Suppressor macrophage treated with lipopolysaccharide for 4 hours (primary cell): ENCODE measurements at regions not wholly inside any gene's neighbourhood (a gene's known extent, or its start where the extent isn't known, plus 50 kb on each side); places are given as distances from the start of the nearest gene placed in this dataset.

ENCODE experiments used
- DNase-seq: peaks from one replicate; pipeline ENCODE4 v3.0.0-alpha.2; 2020

GRCh38 chr10:60728056-60728455, 50.2 kb upstream of the CDK1 start:
- no peak for DNase-seq

- DNase-seq, result no peak
Measured at GRCh38 chr10:60726257-60726656, 52.0 kb upstream of the CDK1 start.

GRCh38 chr10:60722623-60723022, 55.7 kb upstream of the CDK1 start:
- no peak for DNase-seq

- no peak for DNase-seq
Measured at GRCh38 chr10:60719721-60720120, 58.6 kb upstream of the CDK1 start.

- no peak for DNase-seq
Measured at GRCh38 chr10:60718886-60719285, 59.4 kb upstream of the CDK1 start.

GRCh38 chr10:60717852-60718251, 60.4 kb upstream of the CDK1 start:
- no peak for DNase-seq

GRCh38 chr10:60714233-60714632, 64.0 kb upstream of the CDK1 start:
- peak; percentile 20 for DNase-seq

GRCh38 chr10:60711496-60711895, 66.8 kb upstream of the CDK1 start:
- DNase-seq, result no peak

GRCh38 chr10:60710041-60710440, 68.2 kb upstream of the CDK1 start:
- DNase-seq, result no peak

- DNase-seq, result no peak
Measured at GRCh38 chr10:60708666-60709065, 69.6 kb upstream of the CDK1 start.

- no peak for DNase-seq
Measured at GRCh38 chr10:60707841-60708240, 70.4 kb upstream of the CDK1 start.

GRCh38 chr10:60706146-60706545, 72.1 kb upstream of the CDK1 start:
- DNase-seq, result no peak

- DNase-seq, result no peak
Measured at GRCh38 chr10:60705376-60705775, 72.9 kb upstream of the CDK1 start.

- DNase-seq, result no peak
Measured at GRCh38 chr10:60704471-60704870, 73.8 kb upstream of the CDK1 start.

GRCh38 chr10:60703266-60704041, 74.8 kb upstream of the CDK1 start:
- DNase-seq, result no peak

- no peak for DNase-seq
Measured at GRCh38 chr10:60687679-60688078, 90.6 kb upstream of the CDK1 start.

- no peak for DNase-seq
Measured at GRCh38 chr10:60684091-60684490, 94.2 kb upstream of the CDK1 start.

- no peak for DNase-seq
Measured at GRCh38 chr10:60681103-60681502, 97.2 kb upstream of the CDK1 start.

GRCh38 chr10:60679388-60679990, 98.8 kb upstream of the CDK1 start:
- DNase-seq, result no peak

- DNase-seq, result no peak
Measured at GRCh38 chr10:60678978-60679377, 99.3 kb upstream of the CDK1 start.

GRCh38 chr10:60677531-60678129, 100.6 kb upstream of the CDK1 start:
- DNase-seq, result no peak

- DNase-seq, result no peak
Measured at GRCh38 chr10:60675236-60675635, 103.0 kb upstream of the CDK1 start.

GRCh38 chr10:60669501-60669900, 108.8 kb upstream of the CDK1 start:
- no peak for DNase-seq

- peak; percentile 89 for DNase-seq
Measured at GRCh38 chr10:60666221-60666620, 112.1 kb upstream of the CDK1 start.
